Gastrocnemius medialis (tissue), 4 donors: ENCODE measurements at regions not wholly inside any gene's neighbourhood (a gene's known extent, or its start where the extent isn't known, plus 50 kb on each side); places are given as distances from the start of the nearest gene placed in this dataset.

Experiments
- CTCF ChIP-seq, 5 experiments: fragments of 450-650 bp in 3 of 5; fragments of 200-600 bp in 2 of 5; sonication (generic) in 2 of 5; IDR thresholded peaks in 4 of 5; conservative IDR thresholded peaks in 1 of 5; 1 replicate in 4 of 5; 2 replicates in 1 of 5; pipeline ENCODE4 v1.5.1; 2016 to 2019; ENCODE audit warnings: antibody characterized with exemption in 5 of 5, mild to moderate bottlenecking in 3 of 5, moderate library complexity in 3 of 5
- POLR2A ChIP-seq, 2 donors: fragments of 450-650 bp; IDR thresholded peaks; one replicate each; pipeline ENCODE4 v1.6.1; 2017; ENCODE audit warnings: antibody characterized with exemption in 2 of 2, mild to moderate bottlenecking in 2 of 2, moderate library complexity in 2 of 2

DNA sequence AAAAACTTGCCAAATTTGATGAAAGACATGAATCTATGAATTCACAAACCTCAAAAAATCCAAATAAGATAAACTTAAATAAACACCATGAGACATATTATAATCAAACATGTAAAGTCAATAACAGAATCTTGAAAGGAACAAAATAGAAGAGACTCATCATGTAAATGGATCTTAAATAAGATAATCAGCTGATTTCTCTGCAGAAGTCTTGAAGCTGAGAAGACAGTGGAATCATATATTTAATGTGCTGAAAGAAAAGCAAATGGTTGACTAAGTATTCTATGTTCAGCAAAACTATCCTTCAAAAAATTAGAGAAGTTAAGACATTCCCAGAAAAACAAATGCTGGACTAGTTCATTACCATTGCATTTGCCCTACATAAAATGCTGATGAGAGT, 215.7 kb upstream of the SPIN4 start:
- TF ChIP-seq CTCF (IDR thresholded peaks at IDR 0.05 in 4 of 5, conservative IDR thresholded peaks at IDR 0.05 in 1 of 5) = no peak
- no peak for TF ChIP-seq POLR2A (IDR thresholded peaks at IDR 0.05)
